Hepatocyte (in vitro differentiated cells): ENCODE measurements at regions not wholly inside any gene's neighbourhood (a gene's known extent, or its start where the extent isn't known, plus 50 kb on each side); places are given as distances from the start of the nearest gene placed in this dataset.

Source experiments
- CTCF ChIP-seq: fragments of 200-600 bp; sonication (generic); IDR thresholded peaks from 2 replicates; pipeline ENCODE4 v1.5.1; 2016; ENCODE audit warnings: antibody characterized with exemption, mild to moderate bottlenecking; ENCODE audit not compliant: poor library complexity
- EZH2 ChIP-seq: fragments of 200-600 bp; sonication (generic); IDR thresholded peaks from 2 replicates; pipeline ENCODE4 v1.6.1; 2016; ENCODE audit warnings: antibody characterized with exemption, mild to moderate bottlenecking, borderline replicate concordance

- TF ChIP-seq CTCF (no peak), EZH2 (no peak)
These were observed 316.7 kb upstream of the IGF1R start for GRCh38 chr15:98331676-98332075.
